ENCODE measurements at regions not wholly inside any gene's neighbourhood (a gene's known extent, or its start where the extent isn't known, plus 50 kb on each side); places are given as distances from the start of the nearest gene placed in this dataset.
A peak's percentile ranks its signal among the peaks of the same experiment; 100 is the strongest.
"Not testable (repeated sequence)": the region's sequence is repeated elsewhere in the genome, so short reads cannot be mapped to it uniquely, and the experiment has no call there.

- WGBS, 2 donors = 47% methylated on average over 8 of the region's 8 CpGs
- H3K9me3 ChIP-seq; H3K27me3 ChIP-seq; intact Hi-C loops (cut with DNase I); H3K36me3 ChIP-seq (replicated peaks in 1 of 2; ENCODE audit: insufficient read depth in 1 of 2, low read depth in 2 of 2); H3K4me1 ChIP-seq; ATAC-seq; DNase-seq; H3K4me3 ChIP-seq; H3K27ac ChIP-seq: not testable (repeated sequence)
- peak in 6 of 7 experiments; percentile 28 to 54 (median 50) for TF ChIP-seq CTCF (IDR thresholded peaks at IDR 0.05)
These were observed 126.8 kb upstream of the STK17B start for GRCh38 chr2:196298106-196298723.

DNA sequence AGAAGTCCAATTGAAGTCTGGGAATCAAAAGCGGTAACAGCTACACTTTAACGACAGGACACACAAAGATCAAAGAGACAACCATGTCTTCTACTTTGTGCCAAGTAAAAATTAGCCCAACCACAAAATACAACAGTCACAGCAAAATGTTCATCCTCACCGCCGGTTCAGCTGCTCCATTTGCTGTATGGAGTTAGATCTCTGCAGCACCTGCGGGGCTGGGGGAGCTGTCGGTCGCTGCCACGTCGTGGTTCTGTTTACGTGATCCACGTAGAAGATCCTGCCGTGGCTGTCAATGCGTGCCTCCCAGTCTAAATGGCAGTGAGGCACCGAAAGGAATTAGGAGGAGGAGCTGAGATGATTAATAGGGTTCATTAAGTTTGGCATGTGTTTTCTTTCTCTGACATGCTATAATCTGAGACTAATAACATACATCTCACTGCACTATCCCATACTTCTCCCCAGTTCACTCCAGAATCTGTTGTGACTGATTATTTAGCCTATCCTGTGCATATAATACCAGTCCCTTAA lies 136.5 kb upstream of the STK17B start:
- Histone ChIP-seq H3K9me3 (no peaks in the 10 kb centered on the region), H3K4me3 (no peak overlapping the region), H3K4me1 (no peaks in the 10 kb centered on the region), H3K36me3 (replicated peaks in 1 of 2; ENCODE audit: insufficient read depth in 1 of 2, low read depth in 2 of 2) (no peaks in the 10 kb centered on the region), H3K27ac (no peak overlapping the region), H3K27me3 (no peaks in the 10 kb centered on the region)
- WGBS, 2 donors = 80 to 86% methylated on average over 14 of the region's 14 CpGs
- intact Hi-C loops (cut with DNase I) = no loop called here
- DNase-seq (no peak), ATAC-seq (no peak)
- TF ChIP-seq POLR2A (IDR thresholded peaks at IDR 0.05) = no peak
- TF ChIP-seq CTCF (IDR thresholded peaks at IDR 0.05) = no peak

GRCh38 chr2:196309691-196310090 lies 138.3 kb upstream of the STK17B start:
- ATAC-seq (no peak), DNase-seq (no peak)
- TF ChIP-seq POLR2A (IDR thresholded peaks at IDR 0.05) (no peak), CTCF (IDR thresholded peaks at IDR 0.05) (no peak)
- intact Hi-C loops (cut with DNase I) = no loop called here
- H3K27ac ChIP-seq = no peak overlapping the region
- no peak overlapping the region for H3K4me3 ChIP-seq
- no peaks in the 10 kb centered on the region for H3K36me3 ChIP-seq (replicated peaks in 1 of 2; ENCODE audit: insufficient read depth in 1 of 2, low read depth in 2 of 2)
- no peaks in the 10 kb centered on the region for H3K9me3 ChIP-seq
- no peaks in the 10 kb centered on the region for H3K4me1 ChIP-seq
- no peaks in the 10 kb centered on the region for H3K27me3 ChIP-seq

- ATAC-seq = no peak
- no peaks in the 10 kb centered on the region for H3K4me1 ChIP-seq
- H3K27me3 ChIP-seq = no peaks in the 10 kb centered on the region
- no peaks in the 10 kb centered on the region for H3K36me3 ChIP-seq (replicated peaks in 1 of 2; ENCODE audit: insufficient read depth in 1 of 2, low read depth in 2 of 2)
- no peak overlapping the region for H3K4me3 ChIP-seq
- TF ChIP-seq POLR2A (IDR thresholded peaks at IDR 0.05) (no peak), CTCF (IDR thresholded peaks at IDR 0.05) (no peak)
- WGBS, 2 donors = 57 to 81% methylated on average over 1 of the region's 1 CpG
- H3K9me3 ChIP-seq = no peaks in the 10 kb centered on the region
- DNase-seq = no peak
- intact Hi-C loops (cut with DNase I) = no loop called here
- H3K27ac ChIP-seq = no peak overlapping the region
These were observed 142.8 kb upstream of the STK17B start for GRCh38 chr2:196314157-196314556.

GRCh38 chr2:196314780-196315179 lies 143.4 kb upstream of the STK17B start:
- intact Hi-C loops (cut with DNase I) = no loop called here
- 63% methylated on average over 4 of the region's 4 CpGs for WGBS, 2 donors
- no peaks in the 10 kb centered on the region for H3K27me3 ChIP-seq
- H3K27ac ChIP-seq = no peak overlapping the region
- no peaks in the 10 kb centered on the region for H3K36me3 ChIP-seq (replicated peaks in 1 of 2; ENCODE audit: insufficient read depth in 1 of 2, low read depth in 2 of 2)
- TF ChIP-seq POLR2A (IDR thresholded peaks at IDR 0.05) (no peak), CTCF (IDR thresholded peaks at IDR 0.05) (no peak)
- DNase-seq = no peak
- no peaks in the 10 kb centered on the region for H3K4me1 ChIP-seq
- no peak overlapping the region for H3K4me3 ChIP-seq
- H3K9me3 ChIP-seq = no peaks in the 10 kb centered on the region
- ATAC-seq = no peak
